ENCODE measurements at regions not wholly inside any gene's neighbourhood (a gene's known extent, or its start where the extent isn't known, plus 50 kb on each side); places are given as distances from the start of the nearest gene placed in this dataset.

DNA sequence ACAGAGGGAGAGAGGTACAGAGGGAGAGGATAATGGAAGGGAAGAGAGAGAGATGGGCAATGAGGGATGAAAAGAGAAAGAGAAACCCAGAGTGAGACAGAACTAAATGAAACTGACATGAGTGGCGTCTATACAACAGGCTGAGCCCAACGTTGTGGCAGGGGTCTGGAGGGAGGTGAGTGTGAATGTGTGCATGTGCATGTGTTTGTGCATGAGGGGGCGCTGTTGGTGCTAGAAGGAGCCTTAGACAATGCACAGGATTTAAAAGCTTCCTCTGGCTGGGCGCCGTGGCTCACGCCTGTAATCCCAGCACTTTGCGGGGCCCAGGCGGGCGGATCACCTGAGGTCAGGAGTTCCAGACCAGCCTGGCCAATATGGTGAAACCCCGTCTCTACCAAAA is 454.8 kb upstream of the CDH11 start:
- TF ChIP-seq, protein P1, sequence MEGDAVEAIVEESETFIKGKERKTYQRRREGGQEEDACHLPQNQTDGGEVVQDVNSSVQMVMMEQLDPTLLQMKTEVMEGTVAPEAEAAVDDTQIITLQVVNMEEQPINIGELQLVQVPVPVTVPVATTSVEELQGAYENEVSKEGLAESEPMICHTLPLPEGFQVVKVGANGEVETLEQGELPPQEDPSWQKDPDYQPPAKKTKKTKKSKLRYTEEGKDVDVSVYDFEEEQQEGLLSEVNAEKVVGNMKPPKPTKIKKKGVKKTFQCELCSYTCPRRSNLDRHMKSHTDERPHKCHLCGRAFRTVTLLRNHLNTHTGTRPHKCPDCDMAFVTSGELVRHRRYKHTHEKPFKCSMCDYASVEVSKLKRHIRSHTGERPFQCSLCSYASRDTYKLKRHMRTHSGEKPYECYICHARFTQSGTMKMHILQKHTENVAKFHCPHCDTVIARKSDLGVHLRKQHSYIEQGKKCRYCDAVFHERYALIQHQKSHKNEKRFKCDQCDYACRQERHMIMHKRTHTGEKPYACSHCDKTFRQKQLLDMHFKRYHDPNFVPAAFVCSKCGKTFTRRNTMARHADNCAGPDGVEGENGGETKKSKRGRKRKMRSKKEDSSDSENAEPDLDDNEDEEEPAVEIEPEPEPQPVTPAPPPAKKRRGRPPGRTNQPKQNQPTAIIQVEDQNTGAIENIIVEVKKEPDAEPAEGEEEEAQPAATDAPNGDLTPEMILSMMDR (IDR thresholded peaks at IDR 0.05; ENCODE audit: low read depth, low read length, poor library complexity, severe bottlenecking): no peak
- no peak for TF ChIP-seq EZH2phosphoT487 (IDR thresholded peaks at IDR 0.05; ENCODE audit: borderline replicate concordance, low read length)

All from DOHH2 (cell line).